ENCODE measurements at regions not wholly inside any gene's neighbourhood (a gene's known extent, or its start where the extent isn't known, plus 50 kb on each side); places are given as distances from the start of the nearest gene placed in this dataset.

GRCh38 chr5:161047024-161047423, 195.0 kb upstream of the ATP10B start:
- H2AFZ ChIP-seq (ENCODE audit: control insufficient read depth, low read depth, low read length) = no peak overlapping the region
- FAIRE-seq = peak; percentile 88
- no peak overlapping the region for H3K4me2 ChIP-seq (ENCODE audit: control insufficient read depth, insufficient read depth)
- intact Hi-C loops (cut with micrococcal nuclease; ENCODE audit: unreplicated experiment) = no loop called here
- H3K27me3 ChIP-seq (replicated peaks in 1 of 2; ENCODE audit: control insufficient read depth in 2 of 2, insufficient read depth in 2 of 2, low read length in 1 of 2) = no peaks in the 10 kb centered on the region
- no peaks in the 10 kb centered on the region for H3K79me2 ChIP-seq (ENCODE audit: control insufficient read depth, insufficient read depth, low read length)
- no peak overlapping the region for H3K9ac ChIP-seq (ENCODE audit: control insufficient read depth, insufficient read depth, low read length)
- DNase-seq (ENCODE audit: low read depth, low spot score) = no peak
- in situ Hi-C loops (cut with MboI) = no loop called here
- 29% methylated on average over 4 of the region's 4 CpGs for WGBS (ENCODE audit: insufficient coverage, insufficient replicate concordance, low lambda C conversion rate, missing lambda C conversion rate)
- no peak for ATAC-seq
- no TSS peak for BruUV-seq (replicated peaks)
- H3K4me3 ChIP-seq = no peak overlapping the region
- ChIA-PET POLR2A (no interaction called here), RAD21 (ENCODE audit: unreplicated experiment) (no interaction called here), CTCF (no interaction called here), SMC1A (ENCODE audit: uncharacterized antibody, unreplicated experiment) (interaction anchor here (1.2 to 1.3 kb wide), 2 partner anchors 8 to 11 kb away, joined by 3 read pairs; no protein-coding TSS in a partner anchor)
- no peak overlapping the region for H3K27ac ChIP-seq (ENCODE audit: control insufficient read depth, insufficient read depth)
- H4K20me1 ChIP-seq (ENCODE audit: control insufficient read depth, insufficient read depth) = no peaks in the 10 kb centered on the region
- H3K9me3 ChIP-seq (replicated peaks; ENCODE audit: control insufficient read depth, insufficient read depth, low read length) = no peaks in the 10 kb centered on the region
- no peaks in the 10 kb centered on the region for H3K36me3 ChIP-seq (ENCODE audit: control insufficient read depth in 2 of 2, insufficient read depth in 2 of 2, low read length in 1 of 2)
- H3K4me1 ChIP-seq (ENCODE audit: control insufficient read depth, insufficient read depth, low read length) = no peaks in the 10 kb centered on the region
- no peak for TF ChIP-seq RELB (IDR thresholded peaks at IDR 0.05; ENCODE audit: low read depth)
- no peak for TF ChIP-seq STAT1 (conservative IDR thresholded peaks at IDR 0.05)
- no peak for TF ChIP-seq YBX1 (IDR thresholded peaks at IDR 0.05)
- TF ChIP-seq, protein P1, sequence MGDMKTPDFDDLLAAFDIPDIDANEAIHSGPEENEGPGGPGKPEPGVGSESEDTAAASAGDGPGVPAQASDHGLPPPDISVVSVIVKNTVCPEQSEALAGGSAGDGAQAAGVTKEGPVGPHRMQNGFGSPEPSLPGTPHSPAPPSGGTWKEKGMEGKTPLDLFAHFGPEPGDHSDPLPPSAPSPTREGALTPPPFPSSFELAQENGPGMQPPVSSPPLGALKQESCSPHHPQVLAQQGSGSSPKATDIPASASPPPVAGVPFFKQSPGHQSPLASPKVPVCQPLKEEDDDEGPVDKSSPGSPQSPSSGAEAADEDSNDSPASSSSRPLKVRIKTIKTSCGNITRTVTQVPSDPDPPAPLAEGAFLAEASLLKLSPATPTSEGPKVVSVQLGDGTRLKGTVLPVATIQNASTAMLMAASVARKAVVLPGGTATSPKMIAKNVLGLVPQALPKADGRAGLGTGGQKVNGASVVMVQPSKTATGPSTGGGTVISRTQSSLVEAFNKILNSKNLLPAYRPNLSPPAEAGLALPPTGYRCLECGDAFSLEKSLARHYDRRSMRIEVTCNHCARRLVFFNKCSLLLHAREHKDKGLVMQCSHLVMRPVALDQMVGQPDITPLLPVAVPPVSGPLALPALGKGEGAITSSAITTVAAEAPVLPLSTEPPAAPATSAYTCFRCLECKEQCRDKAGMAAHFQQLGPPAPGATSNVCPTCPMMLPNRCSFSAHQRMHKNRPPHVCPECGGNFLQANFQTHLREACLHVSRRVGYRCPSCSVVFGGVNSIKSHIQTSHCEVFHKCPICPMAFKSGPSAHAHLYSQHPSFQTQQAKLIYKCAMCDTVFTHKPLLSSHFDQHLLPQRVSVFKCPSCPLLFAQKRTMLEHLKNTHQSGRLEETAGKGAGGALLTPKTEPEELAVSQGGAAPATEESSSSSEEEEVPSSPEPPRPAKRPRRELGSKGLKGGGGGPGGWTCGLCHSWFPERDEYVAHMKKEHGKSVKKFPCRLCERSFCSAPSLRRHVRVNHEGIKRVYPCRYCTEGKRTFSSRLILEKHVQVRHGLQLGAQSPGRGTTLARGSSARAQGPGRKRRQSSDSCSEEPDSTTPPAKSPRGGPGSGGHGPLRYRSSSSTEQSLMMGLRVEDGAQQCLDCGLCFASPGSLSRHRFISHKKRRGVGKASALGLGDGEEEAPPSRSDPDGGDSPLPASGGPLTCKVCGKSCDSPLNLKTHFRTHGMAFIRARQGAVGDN (IDR thresholded peaks at IDR 0.05) = no peak
- no peak for TF ChIP-seq ESRRA (IDR thresholded peaks at IDR 0.05; ENCODE audit: low read length)
- TF ChIP-seq NR2C2 (IDR thresholded peaks at IDR 0.05; ENCODE audit: borderline replicate concordance, control insufficient read depth, insufficient read length, low read depth) = no peak
- no peak for TF ChIP-seq TCF7 (IDR thresholded peaks at IDR 0.05; ENCODE audit: borderline replicate concordance)
- no peak for TF ChIP-seq NFIC (IDR thresholded peaks at IDR 0.05; ENCODE audit: low read depth, low read length)
- no peak for TF ChIP-seq ZNF592 (IDR thresholded peaks at IDR 0.05)
- TF ChIP-seq POU2F2 (IDR thresholded peaks at IDR 0.05; ENCODE audit: borderline replicate concordance, low read depth, low read length) = no peak
- no peak for TF ChIP-seq TCF12 (IDR thresholded peaks at IDR 0.05; ENCODE audit: low read depth, low read length)
- TF ChIP-seq, protein P2, sequence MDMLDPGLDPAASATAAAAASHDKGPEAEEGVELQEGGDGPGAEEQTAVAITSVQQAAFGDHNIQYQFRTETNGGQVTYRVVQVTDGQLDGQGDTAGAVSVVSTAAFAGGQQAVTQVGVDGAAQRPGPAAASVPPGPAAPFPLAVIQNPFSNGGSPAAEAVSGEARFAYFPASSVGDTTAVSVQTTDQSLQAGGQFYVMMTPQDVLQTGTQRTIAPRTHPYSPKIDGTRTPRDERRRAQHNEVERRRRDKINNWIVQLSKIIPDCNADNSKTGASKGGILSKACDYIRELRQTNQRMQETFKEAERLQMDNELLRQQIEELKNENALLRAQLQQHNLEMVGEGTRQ (IDR thresholded peaks at IDR 0.05; ENCODE audit: borderline replicate concordance, low read depth, low read length) = no peak

All from GM12878 (cell line).